Activated CD4-positive, alpha-beta T cell treated with anti-CD3 and anti-CD28 coated beads, Interleukin-2, amount 50 U/mL, for 16 hours (primary cell): ENCODE measurements at regions not wholly inside any gene's neighbourhood (a gene's known extent, or its start where the extent isn't known, plus 50 kb on each side); places are given as distances from the start of the nearest gene placed in this dataset.
A peak's percentile ranks its signal among the peaks of the same experiment; 100 is the strongest.
"Not testable (repeated sequence)": the region's sequence is repeated elsewhere in the genome, so short reads cannot be mapped to it uniquely, and the experiment has no call there.

Source experiments
- DNase-seq: peaks from one replicate; pipeline ENCODE4 v3.0.0-alpha.2; 2020

GRCh38 chr6:72534236-72534635 is 87.6 kb upstream of the KCNQ5 start:
- no peak for DNase-seq

GRCh38 chr6:72535124-72535523 is 86.7 kb upstream of the KCNQ5 start:
- DNase-seq, result no peak

- DNase-seq, result no peak
Measured at GRCh38 chr6:72547020-72547419, 74.8 kb upstream of the KCNQ5 start.

- DNase-seq, result no peak
Measured at GRCh38 chr6:72551470-72551869, 70.4 kb upstream of the KCNQ5 start.

GRCh38 chr6:72552938-72553337 is 68.9 kb upstream of the KCNQ5 start:
- DNase-seq, result no peak

- peak; percentile 12 for DNase-seq
Measured at GRCh38 chr6:72553531-72554511, 68.0 kb upstream of the KCNQ5 start.

GRCh38 chr6:72554761-72555221 is 67.1 kb upstream of the KCNQ5 start:
- DNase-seq, result no peak

GRCh38 chr6:72559067-72559466 is 62.8 kb upstream of the KCNQ5 start:
- no peak for DNase-seq

- no peak for DNase-seq
Measured at GRCh38 chr6:72559555-72559954, 62.3 kb upstream of the KCNQ5 start.

- DNase-seq, result peak; percentile 13
Measured at GRCh38 chr6:72560721-72561593, 60.9 kb upstream of the KCNQ5 start.

GRCh38 chr6:72561629-72562028 is 60.2 kb upstream of the KCNQ5 start:
- no peak for DNase-seq

GRCh38 chr6:72564231-72564630 is 57.6 kb upstream of the KCNQ5 start:
- no peak for DNase-seq

- not testable (repeated sequence) for DNase-seq
Measured at GRCh38 chr6:72571993-72572392, 49.9 kb upstream of the KCNQ5 start.
